Putamen (tissue), 1 donor: ENCODE measurements at regions not wholly inside any gene's neighbourhood (a gene's known extent, or its start where the extent isn't known, plus 50 kb on each side); places are given as distances from the start of the nearest gene placed in this dataset.

Experiments used
- DNase-seq: peaks from one replicate; pipeline ENCODE4 v3.0.0-alpha.2; 2016; ENCODE audit warnings: low spot score

- no peak for DNase-seq
Observed at GRCh38 chr3:14335774-14336748, 66.3 kb upstream of the SLC6A6 start.

GRCh38 chr3:14336749-14337598 lies 65.4 kb upstream of the SLC6A6 start:
- DNase-seq, result no peak

DNA sequence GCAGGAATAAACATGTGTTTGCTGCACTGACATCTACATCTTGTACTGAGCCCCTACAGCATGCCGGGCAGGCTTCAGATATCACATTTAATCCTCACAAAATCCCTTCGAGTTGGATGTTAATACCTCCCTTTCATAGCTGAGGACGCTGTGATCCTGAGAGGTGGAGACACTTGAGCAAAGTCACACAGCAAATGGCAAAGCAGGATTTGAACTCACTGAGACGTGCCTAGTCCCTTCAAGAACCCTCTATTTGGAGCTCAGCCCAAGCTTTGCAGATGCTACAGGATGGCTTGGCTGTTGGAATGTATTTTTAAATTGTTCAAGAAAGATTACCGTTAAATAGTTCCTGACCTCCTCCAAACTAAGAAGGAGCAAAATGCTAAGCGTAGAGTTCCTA lies 64.6 kb upstream of the SLC6A6 start:
- no peak for DNase-seq

GRCh38 chr3:14338242-14338641 lies 64.2 kb upstream of the SLC6A6 start:
- no peak for DNase-seq

DNA sequence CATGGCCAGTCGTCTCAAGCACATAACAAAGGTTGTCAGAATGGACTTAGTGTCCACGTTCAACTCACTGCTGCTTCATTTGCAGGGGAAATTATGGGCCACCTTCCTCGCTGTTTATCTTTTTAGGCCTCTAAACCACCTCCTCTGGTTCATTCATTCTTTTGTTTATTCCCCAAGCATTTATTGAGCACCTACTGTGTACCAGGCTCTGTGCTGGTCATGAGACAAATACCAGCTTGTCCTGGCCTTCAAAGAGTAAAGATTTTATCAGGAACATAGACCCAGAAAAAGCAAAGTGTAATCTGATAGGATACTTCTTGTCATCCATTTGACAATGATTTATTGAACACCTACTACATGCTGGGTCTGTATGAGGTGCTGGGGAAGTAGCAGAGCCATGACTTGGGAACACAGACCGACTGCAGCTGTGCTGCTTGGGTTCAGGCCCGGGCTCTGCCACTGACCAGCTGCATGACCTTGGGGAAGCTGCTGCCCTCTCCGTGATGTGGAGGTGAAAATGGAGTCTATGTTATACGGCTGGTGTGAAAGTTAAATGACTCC lies 63.4 kb upstream of the SLC6A6 start:
- DNase-seq, result no peak

- DNase-seq, result no peak
Observed at GRCh38 chr3:14340960-14341708, 61.3 kb upstream of the SLC6A6 start.

DNA sequence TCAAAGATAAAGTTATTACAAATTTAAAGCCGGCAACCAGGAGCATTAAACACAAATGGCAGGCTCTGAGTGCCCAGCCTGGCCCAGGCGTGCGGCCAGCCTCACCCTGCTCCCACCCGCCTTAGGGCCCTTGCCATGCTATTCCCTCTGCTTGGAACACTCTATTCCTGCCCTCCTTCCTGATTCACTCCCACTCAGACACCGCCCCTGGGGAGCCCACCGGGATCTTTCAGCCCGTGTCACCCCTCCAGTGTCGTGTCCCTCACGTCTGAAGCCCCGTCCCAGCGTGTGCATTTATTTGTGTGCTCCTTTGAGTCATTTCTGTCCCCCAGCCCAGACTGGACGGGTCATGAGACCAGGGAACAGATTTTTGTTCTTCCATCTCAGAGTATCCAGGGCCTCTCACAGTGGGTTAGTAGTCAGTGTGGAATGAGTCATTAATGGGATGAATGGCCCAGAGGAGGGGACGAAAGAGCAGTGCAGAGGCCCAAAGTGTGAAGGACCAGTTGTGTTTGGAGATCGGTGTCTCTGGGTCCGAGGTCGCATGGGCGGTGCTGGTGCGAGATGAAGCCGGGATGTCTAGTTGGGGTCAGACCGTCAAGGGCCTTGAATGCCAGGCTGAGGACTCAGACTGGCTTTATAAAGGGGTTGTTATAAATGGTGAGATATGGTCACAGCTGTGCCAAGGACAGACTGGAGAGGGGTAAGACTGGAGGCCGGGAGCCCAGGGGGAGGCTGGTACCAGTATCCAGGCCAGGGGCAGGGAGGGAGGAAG lies 58.9 kb upstream of the SLC6A6 start:
- DNase-seq, result no peak

GRCh38 chr3:14344351-14344750 lies 58.1 kb upstream of the SLC6A6 start:
- DNase-seq, result no peak

GRCh38 chr3:14345496-14346150 lies 56.8 kb upstream of the SLC6A6 start:
- DNase-seq, result no peak

DNA sequence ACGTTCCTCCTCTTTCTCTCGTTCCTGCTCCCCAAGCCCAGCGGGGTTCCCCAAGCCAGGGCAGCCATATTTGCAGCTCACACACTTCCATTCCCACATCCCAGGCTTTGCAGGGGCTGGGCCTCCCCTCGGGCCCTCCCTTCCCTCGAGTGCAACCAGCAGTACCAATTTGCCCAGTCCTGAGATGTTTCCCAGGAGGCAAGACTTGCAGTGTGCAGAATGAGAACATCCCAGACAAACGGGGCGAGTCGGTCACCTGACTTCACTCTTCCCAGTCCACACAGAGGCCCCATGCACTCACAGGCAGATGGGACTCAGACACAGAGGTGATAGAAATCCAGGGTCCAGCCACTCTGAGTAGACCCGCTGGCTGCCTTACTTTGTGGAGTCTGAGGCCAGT lies 56.2 kb upstream of the SLC6A6 start:
- no peak for DNase-seq

DNA sequence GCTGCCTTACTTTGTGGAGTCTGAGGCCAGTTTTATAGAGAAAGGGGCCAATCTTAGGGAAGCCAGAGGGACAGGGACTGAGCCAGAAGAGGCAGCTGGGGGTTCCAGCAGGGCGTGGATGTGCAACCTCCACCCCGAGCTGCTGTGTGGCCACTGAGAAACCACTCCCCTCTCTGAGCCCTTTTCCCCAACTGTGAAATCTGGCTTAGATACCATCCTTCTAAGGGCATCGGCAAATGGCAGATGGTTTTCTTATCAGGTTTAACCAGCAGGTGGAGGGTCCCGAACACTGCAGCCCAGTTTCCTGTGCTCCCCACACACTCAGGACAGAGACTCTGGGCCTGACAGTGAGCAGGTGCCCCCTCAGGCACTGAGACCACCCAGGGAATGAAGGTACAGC lies 55.8 kb upstream of the SLC6A6 start:
- DNase-seq, result no peak

GRCh38 chr3:14347110-14347509 lies 55.3 kb upstream of the SLC6A6 start:
- no peak for DNase-seq

- DNase-seq, result no peak
Observed at GRCh38 chr3:14351617-14352001, 50.8 kb upstream of the SLC6A6 start.

DNA sequence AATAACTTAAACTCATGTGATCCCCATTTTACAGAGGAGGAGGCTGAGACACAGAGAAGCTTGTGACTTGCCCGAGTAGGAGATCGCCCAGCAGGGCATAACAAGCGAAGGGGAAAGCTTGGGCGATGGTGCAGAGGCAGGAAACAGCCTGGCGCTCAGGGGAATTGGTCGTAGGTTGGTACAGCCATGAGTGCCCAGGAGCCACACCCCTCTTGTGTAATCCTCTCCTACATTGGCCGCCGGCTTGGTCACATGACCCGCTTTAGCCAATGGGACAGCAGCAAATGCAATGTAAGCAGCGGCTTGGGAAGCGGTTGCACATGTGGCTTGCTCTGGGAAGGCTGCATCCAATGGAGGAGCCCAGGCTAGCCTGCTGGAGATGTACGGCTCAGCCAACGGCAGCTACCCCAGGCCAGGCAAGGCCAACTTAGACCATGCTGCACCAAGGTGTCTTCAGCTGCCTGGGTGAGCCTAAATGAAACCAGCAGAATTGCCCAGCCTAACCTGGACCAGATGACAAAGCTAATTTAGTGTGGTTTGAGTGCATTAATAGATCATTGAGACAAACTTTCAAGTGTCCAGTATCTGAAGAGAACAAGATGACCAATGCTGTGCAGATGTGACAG lies 50.3 kb upstream of the SLC6A6 start:
- DNase-seq, result no peak
